AG04450 (cell line): ENCODE measurements at regions not wholly inside any gene's neighbourhood (a gene's known extent, or its start where the extent isn't known, plus 50 kb on each side); places are given as distances from the start of the nearest gene placed in this dataset.

Experiments
- CTCF ChIA-PET: fragments of 300-600, 350-600 bp; formaldehyde crosslinking; extraction: SDS; loops from one replicate; lab custom pipeline; 2022; ENCODE audit warnings: antibody characterized with exemption, inconsistent platforms; lab: Charles Lee
- POLR2A ChIA-PET: fragments of 350-600 bp; formaldehyde crosslinking; extraction: SDS; loops from one replicate; lab custom pipeline; 2021; ENCODE audit warnings: antibody characterized with exemption, inconsistent platforms; lab: Yijun Ruan, JAX
- DNase-seq: peaks from one replicate; pipeline ENCODE4 v3.0.0-alpha.2; 2011; ENCODE audit warnings: low read depth, low spot score
- H3K27ac ChIP-seq: one replicate; pipeline ENCODE4 v1.5.1; 2012; ENCODE audit warnings: low read depth, low read length, control low read depth
- H3K27me3 ChIP-seq: one replicate; pipeline ENCODE4 v1.6.0; 2012; ENCODE audit warnings: low read length; ENCODE audit not compliant: control insufficient read depth, insufficient read depth
- H3K4me3 ChIP-seq: 2 replicates; pipeline ENCODE4 v1.5.1; 2011; ENCODE audit warnings: mild to moderate bottlenecking, low read depth, low read length, control low read depth
- H3K9me3 ChIP-seq: 2 replicates; pipeline ENCODE4 v1.5.1; 2012; ENCODE audit warnings: low read length; ENCODE audit not compliant: control insufficient read depth, insufficient read depth
- CTCF ChIP-seq: IDR thresholded peaks from 2 replicates; pipeline ENCODE4 v1.5.1; 2011; ENCODE audit warnings: low read depth, low read length, control low read depth, inconsistent platforms

- no peak for TF ChIP-seq CTCF
- Histone ChIP-seq H3K4me3 (no peak overlapping the region), H3K27me3 (no peaks in the 10 kb centered on the region), H3K9me3 (no peaks in the 10 kb centered on the region), H3K27ac (no peak overlapping the region)
- no peak for DNase-seq
- CTCF ChIA-PET: no interaction called here
- POLR2A ChIA-PET: no interaction called here
These were observed 99.3 kb upstream of the EFNA5 start for GRCh38 chr5:107770051-107770450.

- Histone ChIP-seq H3K27me3 (no peaks in the 10 kb centered on the region), H3K4me3 (no peak overlapping the region), H3K27ac (no peak overlapping the region), H3K9me3 (no peaks in the 10 kb centered on the region)
- no peak for DNase-seq
- POLR2A ChIA-PET: no interaction called here
- CTCF ChIA-PET: no interaction called here
- no peak for TF ChIP-seq CTCF
These were observed 98.8 kb upstream of the EFNA5 start for GRCh38 chr5:107769519-107769918.

GRCh38 chr5:107766972-107767371, 96.2 kb upstream of the EFNA5 start:
- no peaks in the 10 kb centered on the region for H3K9me3 ChIP-seq
- DNase-seq: no peak
- ChIA-PET POLR2A (no interaction called here), CTCF (no interaction called here)
- H3K27me3 ChIP-seq: no peaks in the 10 kb centered on the region
- no peak overlapping the region for H3K4me3 ChIP-seq
- no peak for TF ChIP-seq CTCF
- no peak overlapping the region for H3K27ac ChIP-seq

DNA sequence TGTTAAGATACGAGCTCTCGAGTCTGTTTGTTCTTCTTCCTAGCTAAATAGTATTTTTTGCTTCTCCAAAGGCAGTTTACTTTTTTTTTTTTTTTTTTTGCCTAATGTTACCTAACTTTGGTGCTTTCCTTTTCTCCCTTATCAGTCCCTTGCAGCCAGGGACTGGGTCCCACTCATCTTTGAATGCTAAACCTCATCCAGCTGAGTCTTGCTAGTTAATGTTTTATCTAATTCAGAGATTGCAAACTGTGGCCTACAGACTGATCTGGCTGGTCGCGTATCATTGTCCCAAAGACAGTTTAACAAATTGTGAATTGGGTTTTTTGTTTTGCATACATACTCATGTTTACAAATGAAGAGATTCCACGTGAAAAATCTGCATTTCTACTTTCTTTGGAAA, 95.7 kb upstream of the EFNA5 start:
- CTCF ChIA-PET: no interaction called here
- no peak for DNase-seq
- Histone ChIP-seq H3K4me3 (no peak overlapping the region), H3K27ac (no peak overlapping the region), H3K9me3 (no peaks in the 10 kb centered on the region), H3K27me3 (no peaks in the 10 kb centered on the region)
- POLR2A ChIA-PET: interaction anchor here (0.7 kb wide), 1 partner anchor 494 kb away, joined by 6 read pairs; no protein-coding TSS in a partner anchor
- TF ChIP-seq CTCF: no peak

GRCh38 chr5:107765805-107766063, 95.0 kb upstream of the EFNA5 start:
- no peaks in the 10 kb centered on the region for H3K27me3 ChIP-seq
- ChIA-PET POLR2A (interaction anchor here (0.7 kb wide), 1 partner anchor 495 kb away, joined by 6 read pairs; no protein-coding TSS in a partner anchor), CTCF (no interaction called here)
- DNase-seq: no peak
- no peak for TF ChIP-seq CTCF
- H3K4me3 ChIP-seq: no peak overlapping the region
- H3K9me3 ChIP-seq: no peaks in the 10 kb centered on the region
- H3K27ac ChIP-seq: no peak overlapping the region
